ENCODE measurements at regions not wholly inside any gene's neighbourhood (a gene's known extent, or its start where the extent isn't known, plus 50 kb on each side); places are given as distances from the start of the nearest gene placed in this dataset.
"Not testable (repeated sequence)": the region's sequence is repeated elsewhere in the genome, so short reads cannot be mapped to it uniquely, and the experiment has no call there.

DNA sequence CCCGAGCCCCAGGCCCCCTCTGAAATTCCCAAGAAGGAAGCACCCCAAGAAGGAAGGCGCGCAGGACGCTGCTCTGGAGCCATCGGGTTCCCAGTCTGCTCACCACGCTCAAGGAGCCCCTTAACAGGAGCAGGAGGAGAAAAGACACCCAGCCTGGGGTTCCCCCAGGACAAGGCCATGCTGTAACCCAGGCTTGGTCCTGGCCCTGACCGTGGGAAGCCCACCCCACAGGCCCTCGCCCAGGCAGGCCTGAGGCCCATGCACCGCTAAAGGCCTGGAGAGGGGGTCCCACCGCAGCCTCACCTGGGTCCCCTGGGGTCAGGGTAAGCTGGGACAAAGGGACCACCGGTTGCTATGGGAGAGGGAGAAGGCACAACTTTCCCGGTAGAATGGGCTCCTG, 309.3 kb downstream of the TP53TG3F start:
- TF ChIP-seq, protein P1, sequence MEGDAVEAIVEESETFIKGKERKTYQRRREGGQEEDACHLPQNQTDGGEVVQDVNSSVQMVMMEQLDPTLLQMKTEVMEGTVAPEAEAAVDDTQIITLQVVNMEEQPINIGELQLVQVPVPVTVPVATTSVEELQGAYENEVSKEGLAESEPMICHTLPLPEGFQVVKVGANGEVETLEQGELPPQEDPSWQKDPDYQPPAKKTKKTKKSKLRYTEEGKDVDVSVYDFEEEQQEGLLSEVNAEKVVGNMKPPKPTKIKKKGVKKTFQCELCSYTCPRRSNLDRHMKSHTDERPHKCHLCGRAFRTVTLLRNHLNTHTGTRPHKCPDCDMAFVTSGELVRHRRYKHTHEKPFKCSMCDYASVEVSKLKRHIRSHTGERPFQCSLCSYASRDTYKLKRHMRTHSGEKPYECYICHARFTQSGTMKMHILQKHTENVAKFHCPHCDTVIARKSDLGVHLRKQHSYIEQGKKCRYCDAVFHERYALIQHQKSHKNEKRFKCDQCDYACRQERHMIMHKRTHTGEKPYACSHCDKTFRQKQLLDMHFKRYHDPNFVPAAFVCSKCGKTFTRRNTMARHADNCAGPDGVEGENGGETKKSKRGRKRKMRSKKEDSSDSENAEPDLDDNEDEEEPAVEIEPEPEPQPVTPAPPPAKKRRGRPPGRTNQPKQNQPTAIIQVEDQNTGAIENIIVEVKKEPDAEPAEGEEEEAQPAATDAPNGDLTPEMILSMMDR (IDR thresholded peaks at IDR 0.05): not testable (repeated sequence)
- not testable (repeated sequence) for TF ChIP-seq EZH2 (IDR thresholded peaks at IDR 0.05; ENCODE audit: borderline replicate concordance, insufficient read depth, low read depth, low read length, poor library complexity, severe bottlenecking)

Data from B cell (primary cell).